ENCODE measurements at regions not wholly inside any gene's neighbourhood (a gene's known extent, or its start where the extent isn't known, plus 50 kb on each side); places are given as distances from the start of the nearest gene placed in this dataset.

GRCh38 chr5:101159006-101159405 is 255.9 kb upstream of the ST8SIA4 start:
- ChIA-PET CTCF (no interaction called here), POLR2A (no interaction called here)
- no peak for TF ChIP-seq CTCF (IDR thresholded peaks at IDR 0.05)
- no peak for TF ChIP-seq POLR2AphosphoS5 (IDR thresholded peaks at IDR 0.05; ENCODE audit: low read depth, low read length)
- TF ChIP-seq SIN3A (IDR thresholded peaks at IDR 0.05; ENCODE audit: borderline replicate concordance, insufficient read depth, low read depth, low read length): no peak
- TF ChIP-seq REST (IDR thresholded peaks at IDR 0.05; ENCODE audit: insufficient read depth in 1 of 2, low read depth in 2 of 2, low read length in 1 of 2): no peak
- no peak for TF ChIP-seq TCF7L2 (IDR thresholded peaks at IDR 0.05; ENCODE audit: low read depth, low read length)
- 0 out of 2 replicates have a peak, but pooled peaks cover 4% of the 10 kb centered on the region for H3K9me3 ChIP-seq (ENCODE audit: control insufficient read depth, insufficient read depth, low read depth, low read length)
- H3K27me3 ChIP-seq (ENCODE audit: control insufficient read depth, insufficient read depth, low read length): no peaks in the 10 kb centered on the region
- H3K27ac ChIP-seq (ENCODE audit: low read length): no peak overlapping the region
- no peaks in the 10 kb centered on the region for H3K36me3 ChIP-seq (ENCODE audit: control insufficient read depth, insufficient read depth, low read length)
- in situ Hi-C loops (cut with HindIII; ENCODE audit: low pct_unique_long_range_greater_than_20kb, low sequenced_read_pairs): no loop called here
- DNase-seq (ENCODE audit: low read depth, low spot score) (no peak), ATAC-seq (no peak)
- intact Hi-C loops (cut with micrococcal nuclease; ENCODE audit: unreplicated experiment): no loop called here
- no peaks in the 10 kb centered on the region for H3K4me1 ChIP-seq (ENCODE audit: control insufficient read depth, insufficient read depth, low read length)
- no TSS peak for BruUV-seq (replicated peaks)
- no peak overlapping the region for H3K4me3 ChIP-seq (ENCODE audit: low read depth in 2 of 2, low read length in 2 of 2)

- Histone ChIP-seq H3K27ac (ENCODE audit: low read length) (no peak overlapping the region), H3K4me3 (ENCODE audit: low read depth in 2 of 2, low read length in 2 of 2) (no peak overlapping the region), H3K27me3 (ENCODE audit: control insufficient read depth, insufficient read depth, low read length) (no peaks in the 10 kb centered on the region), H3K36me3 (ENCODE audit: control insufficient read depth, insufficient read depth, low read length) (no peaks in the 10 kb centered on the region), H3K4me1 (ENCODE audit: control insufficient read depth, insufficient read depth, low read length) (no peaks in the 10 kb centered on the region), H3K9me3 (ENCODE audit: control insufficient read depth, insufficient read depth, low read depth, low read length) (0 out of 2 replicates have a peak, but pooled peaks cover 4% of the 10 kb centered on the region)
- intact Hi-C loops (cut with micrococcal nuclease; ENCODE audit: unreplicated experiment): no loop called here
- POLR2A ChIA-PET: no interaction called here
- CTCF ChIA-PET: no interaction called here
- TF ChIP-seq TCF7L2 (IDR thresholded peaks at IDR 0.05; ENCODE audit: low read depth, low read length) (no peak), CTCF (IDR thresholded peaks at IDR 0.05) (no peak), POLR2AphosphoS5 (IDR thresholded peaks at IDR 0.05; ENCODE audit: low read depth, low read length) (no peak), SIN3A (IDR thresholded peaks at IDR 0.05; ENCODE audit: borderline replicate concordance, insufficient read depth, low read depth, low read length) (no peak), REST (IDR thresholded peaks at IDR 0.05; ENCODE audit: insufficient read depth in 1 of 2, low read depth in 2 of 2, low read length in 1 of 2) (no peak)
- in situ Hi-C loops (cut with HindIII; ENCODE audit: low pct_unique_long_range_greater_than_20kb, low sequenced_read_pairs): no loop called here
- DNase-seq (ENCODE audit: low read depth, low spot score) (no peak), ATAC-seq (no peak)
- BruUV-seq (replicated peaks): no TSS peak
Observed at GRCh38 chr5:101153526-101153925, 250.4 kb upstream of the ST8SIA4 start.
